ENCODE measurements at regions not wholly inside any gene's neighbourhood (a gene's known extent, or its start where the extent isn't known, plus 50 kb on each side); places are given as distances from the start of the nearest gene placed in this dataset.
"Not testable (repeated sequence)": the region's sequence is repeated elsewhere in the genome, so short reads cannot be mapped to it uniquely, and the experiment has no call there.

GRCh38 chr6:145090801-145091585 is 644.3 kb downstream of the EPM2A start:
- DNase-seq, result no peak

- no peak for DNase-seq
Measured at GRCh38 chr6:145091586-145092142, 643.7 kb downstream of the EPM2A start.

GRCh38 chr6:145092554-145092953 is 642.8 kb downstream of the EPM2A start:
- no peak for DNase-seq

- no peak for DNase-seq
Measured at GRCh38 chr6:145093226-145093625, 642.1 kb downstream of the EPM2A start.

GRCh38 chr6:145096846-145097245 is 638.5 kb downstream of the EPM2A start:
- no peak for DNase-seq

GRCh38 chr6:145098127-145098526 is 637.2 kb downstream of the EPM2A start:
- not testable (repeated sequence) for DNase-seq

- no peak for DNase-seq
Measured at GRCh38 chr6:145099713-145100112, 635.6 kb downstream of the EPM2A start.

GRCh38 chr6:145110109-145110508 is 625.2 kb downstream of the EPM2A start:
- no peak for DNase-seq

- not testable (repeated sequence) for DNase-seq
Measured at GRCh38 chr6:145111407-145111806, 623.9 kb downstream of the EPM2A start.

GRCh38 chr6:145112711-145113148 is 622.6 kb downstream of the EPM2A start:
- no peak for DNase-seq

- DNase-seq, result no peak
Measured at GRCh38 chr6:145115638-145116037, 619.7 kb downstream of the EPM2A start.

GRCh38 chr6:145116591-145117178 is 618.6 kb downstream of the EPM2A start:
- DNase-seq, result no peak

- DNase-seq, result no peak
Measured at GRCh38 chr6:145118224-145118623, 617.1 kb downstream of the EPM2A start.

GRCh38 chr6:145119081-145119480 is 616.2 kb downstream of the EPM2A start:
- no peak for DNase-seq

GRCh38 chr6:145132709-145133108 is 602.6 kb downstream of the EPM2A start:
- no peak for DNase-seq

GRCh38 chr6:145135702-145136101 is 599.6 kb downstream of the EPM2A start:
- no peak for DNase-seq

- no peak for DNase-seq
Measured at GRCh38 chr6:145137425-145137824, 597.9 kb downstream of the EPM2A start.

- DNase-seq, result no peak
Measured at GRCh38 chr6:145138469-145139139, 596.7 kb downstream of the EPM2A start.

- DNase-seq, result no peak
Measured at GRCh38 chr6:145139140-145139850, 596.0 kb downstream of the EPM2A start.

- no peak for DNase-seq
Measured at GRCh38 chr6:145139895-145140294, 595.4 kb downstream of the EPM2A start.

- no peak for DNase-seq
Measured at GRCh38 chr6:145141572-145141971, 593.7 kb downstream of the EPM2A start.

- no peak for DNase-seq
Measured at GRCh38 chr6:145142958-145143357, 592.4 kb downstream of the EPM2A start.

GRCh38 chr6:145143379-145143778 is 591.9 kb downstream of the EPM2A start:
- DNase-seq, result no peak

Measured in midbrain (tissue), 1 donor.